Head of caudate nucleus (tissue), 42 donors: ENCODE measurements at regions not wholly inside any gene's neighbourhood (a gene's known extent, or its start where the extent isn't known, plus 50 kb on each side); places are given as distances from the start of the nearest gene placed in this dataset.
A peak's percentile ranks its signal among the peaks of the same experiment; 100 is the strongest.
"Not testable (repeated sequence)": the region's sequence is repeated elsewhere in the genome, so short reads cannot be mapped to it uniquely, and the experiment has no call there.

ENCODE experiments used
- DNase-seq, 42 donors: peaks; one replicate each; pipeline versions ENCODE4 v3.0.0 to v3.0.0-alpha.2; 2020 to 2021; ENCODE audit warnings: mixed read lengths in 7 of 42
- intact Hi-C: fragments of 100-400 bp; cut with DNase I; formaldehyde crosslinking; loops from one replicate; pipeline ENCODE4 v1.15.0; 2022

GRCh38 chr22:49522582-49523373, 304.9 kb downstream of the BRD1 start:
- intact Hi-C loops, result no loop called here

DNA sequence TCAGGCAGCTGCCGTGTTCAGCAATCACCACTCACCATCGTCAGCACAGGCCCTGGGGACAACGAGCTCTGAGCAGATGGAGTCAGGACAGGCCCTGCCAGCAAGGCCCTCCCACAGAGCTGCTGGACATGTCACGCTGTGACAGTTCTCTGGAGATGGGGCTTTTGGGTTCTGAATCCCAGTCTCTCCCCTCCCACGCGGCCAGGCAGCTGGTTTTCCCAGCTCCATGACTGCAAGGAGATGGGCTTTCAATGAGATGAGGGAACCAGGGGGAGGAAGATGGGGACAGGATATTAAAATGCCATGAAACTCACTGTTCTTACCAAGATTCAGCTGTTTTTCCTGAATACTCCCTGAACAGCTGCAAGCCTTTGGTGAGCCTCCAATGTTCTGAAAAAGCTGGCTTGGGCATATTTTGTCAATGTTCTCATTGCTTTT, 305.9 kb downstream of the BRD1 start:
- DNase-seq, result peak in 30 of 42 donors; percentile 16 to 75 (median 34)
- intact Hi-C loops, result no loop called here

More at GRCh38 chr22:49522582-49523373, 304.9 kb downstream of the BRD1 start:
- peak in 2 of 42 donors; percentile 7 to 30 for DNase-seq

GRCh38 chr22:49519117-49519737, 308.4 kb downstream of the BRD1 start:
- DNase-seq, result peak in 2 of 42 donors; percentile 19 to 29
- intact Hi-C loops, result no loop called here

GRCh38 chr22:49518436-49518970, 309.2 kb downstream of the BRD1 start:
- intact Hi-C loops, result no loop called here
- DNase-seq, result peak in 2 of 42 donors; percentile 7 to 23

DNA sequence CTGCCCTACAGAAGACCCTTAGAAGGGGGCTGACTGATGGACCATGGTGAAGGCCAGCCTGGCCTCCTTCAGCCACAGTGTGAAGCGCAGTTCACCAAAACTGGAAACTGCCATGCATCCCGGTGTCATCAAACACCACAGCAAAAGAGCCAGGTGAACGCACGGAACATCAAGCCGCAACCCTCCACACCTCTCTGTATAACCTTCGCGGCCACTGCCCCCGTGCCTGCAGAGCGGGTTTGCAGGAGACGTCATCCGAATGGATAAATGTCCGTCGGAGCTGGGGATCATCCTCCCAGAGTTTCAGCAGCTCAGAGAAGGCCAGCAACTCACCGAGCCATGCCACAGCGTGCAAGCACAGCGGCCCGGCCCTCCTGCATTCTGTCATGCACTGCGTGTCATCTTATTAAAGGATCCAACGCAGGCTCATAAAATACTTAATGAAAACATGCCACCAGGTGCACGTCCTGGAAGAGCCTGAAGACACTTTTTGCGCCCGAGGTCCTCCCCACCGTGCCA, 309.9 kb downstream of the BRD1 start:
- intact Hi-C loops, result no loop called here

DNA sequence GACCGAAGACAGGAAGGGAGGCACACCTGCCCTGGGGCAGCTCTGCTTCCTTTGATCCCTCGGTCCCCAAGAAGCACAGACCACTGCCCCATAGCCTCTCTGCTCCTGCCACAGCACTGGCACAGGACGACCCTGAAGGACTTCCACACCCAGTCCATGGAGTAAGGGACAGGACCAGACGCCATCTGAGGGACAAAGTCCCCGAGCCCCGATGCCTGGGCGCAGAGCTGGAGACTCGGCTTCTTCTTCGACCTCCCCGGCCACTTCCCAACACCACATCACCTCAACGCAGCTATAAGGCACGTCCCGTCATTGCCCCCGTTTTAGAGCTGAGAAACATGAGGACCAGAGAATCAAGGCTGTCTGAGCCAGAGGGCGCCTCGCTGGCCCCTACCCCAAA, 310.5 kb downstream of the BRD1 start:
- intact Hi-C loops, result no loop called here
- DNase-seq, result peak in 2 of 42 donors; percentile 10 to 21

More for the DNA sequence above, 309.9 kb downstream of the BRD1 start:
- peak in 2 of 42 donors; percentile 7 to 24 for DNase-seq

DNA sequence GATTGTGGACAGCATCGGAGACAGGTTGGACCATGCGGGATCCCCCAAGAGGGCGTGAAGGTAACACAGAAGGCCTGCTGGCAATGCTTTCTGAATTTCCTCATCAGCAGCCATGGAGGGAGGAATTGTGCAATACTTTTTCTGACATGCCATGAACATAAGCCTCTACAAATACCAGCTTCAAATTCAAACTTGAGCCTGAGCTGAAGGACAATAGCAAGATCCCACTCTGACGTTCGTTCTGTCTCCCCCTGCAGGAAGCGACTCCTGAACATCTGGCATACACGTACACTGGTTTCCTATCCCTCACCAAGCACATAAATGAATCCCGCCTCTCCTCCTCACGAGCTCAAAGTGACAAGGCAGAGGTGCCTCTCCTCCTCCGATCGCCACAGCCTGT, 312.2 kb downstream of the BRD1 start:
- DNase-seq, result peak in 2 of 42 donors; percentile 6 to 7
- intact Hi-C loops, result no loop called here

DNA sequence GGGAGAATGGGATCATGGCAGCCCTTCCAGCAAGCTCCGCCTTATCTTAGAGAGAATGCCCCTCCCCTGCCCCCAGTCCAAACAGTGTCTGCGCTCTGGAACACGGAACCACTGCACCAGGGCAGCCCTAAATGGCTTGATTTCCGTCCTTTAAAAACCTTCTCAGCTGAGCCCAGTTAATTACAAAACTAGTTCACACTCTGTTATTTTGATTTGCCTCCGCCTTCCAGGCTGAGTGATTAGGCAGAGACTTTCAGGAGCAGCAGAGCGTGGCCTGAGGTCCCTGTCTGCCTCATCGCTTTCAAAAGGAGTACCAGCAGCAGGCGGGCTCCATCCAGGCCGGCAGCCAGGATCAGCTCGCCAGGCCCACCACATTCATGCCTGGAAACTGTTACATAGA, 313.0 kb downstream of the BRD1 start:
- intact Hi-C loops, result no loop called here
- DNase-seq, result peak in 8 of 42 donors; percentile 14 to 62 (median 22)

- intact Hi-C loops, result no loop called here
- peak in 3 of 42 donors; percentile 10 to 22 (median 12) for DNase-seq
Observed at GRCh38 chr22:49514211-49514610, 313.5 kb downstream of the BRD1 start.

DNA sequence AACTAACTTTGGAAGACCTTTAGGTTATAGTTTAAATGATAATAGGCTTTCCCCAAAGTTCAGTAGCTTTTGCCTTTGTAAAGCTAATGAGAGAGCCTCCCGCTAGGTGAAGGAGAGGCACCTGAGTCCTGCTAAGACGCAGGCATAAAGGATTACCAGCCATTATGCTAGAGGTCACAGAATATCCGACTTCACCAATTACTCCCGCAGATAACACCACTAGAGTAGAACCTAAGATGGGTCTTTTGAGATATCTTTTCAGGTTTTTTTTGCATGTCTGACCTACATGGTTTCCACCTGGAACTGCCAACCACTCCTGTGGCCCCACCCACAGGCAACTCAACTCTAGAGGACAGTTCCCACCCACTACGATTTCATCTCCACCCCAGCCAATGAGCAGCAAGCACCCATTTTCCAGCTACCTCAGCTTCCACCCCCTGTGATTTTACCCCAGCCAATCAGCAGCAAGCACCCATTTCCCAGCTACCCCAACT, 314.3 kb downstream of the BRD1 start:
- intact Hi-C loops, result no loop called here
- no peak for DNase-seq

DNA sequence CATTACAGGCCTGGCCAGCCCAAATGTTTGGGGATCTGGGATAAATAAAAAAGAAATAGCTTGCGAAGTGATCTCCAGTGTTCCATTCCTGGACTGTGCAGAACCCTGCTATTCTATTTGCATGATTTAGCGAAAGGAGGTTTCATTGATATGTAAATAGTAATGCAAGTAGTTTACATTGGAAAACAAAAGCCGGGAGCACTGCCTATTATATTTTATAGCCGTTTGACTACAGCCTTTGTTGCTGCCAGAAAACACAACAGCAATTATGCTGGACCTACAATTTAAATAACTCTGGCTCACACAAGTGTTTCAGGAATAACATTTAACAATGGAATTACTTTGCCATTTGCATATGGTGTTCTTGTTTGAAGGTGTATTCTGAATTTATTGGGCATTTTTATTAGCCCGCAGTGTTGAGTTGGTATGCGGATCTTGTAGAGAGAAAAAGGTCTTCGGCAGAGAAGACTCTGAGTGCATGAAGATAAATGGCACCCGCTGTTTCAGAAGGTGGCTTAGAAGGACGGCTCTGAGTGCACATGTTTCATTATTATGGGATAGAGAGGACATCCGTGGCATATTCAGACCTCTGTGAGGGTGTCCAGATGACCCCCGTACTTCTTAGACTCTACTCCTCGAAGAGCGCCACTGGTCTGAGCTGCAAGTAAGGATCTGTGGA, 315.0 kb downstream of the BRD1 start:
- intact Hi-C loops, result no loop called here
- peak in 1 of 42 donors; percentile 2 for DNase-seq

DNA sequence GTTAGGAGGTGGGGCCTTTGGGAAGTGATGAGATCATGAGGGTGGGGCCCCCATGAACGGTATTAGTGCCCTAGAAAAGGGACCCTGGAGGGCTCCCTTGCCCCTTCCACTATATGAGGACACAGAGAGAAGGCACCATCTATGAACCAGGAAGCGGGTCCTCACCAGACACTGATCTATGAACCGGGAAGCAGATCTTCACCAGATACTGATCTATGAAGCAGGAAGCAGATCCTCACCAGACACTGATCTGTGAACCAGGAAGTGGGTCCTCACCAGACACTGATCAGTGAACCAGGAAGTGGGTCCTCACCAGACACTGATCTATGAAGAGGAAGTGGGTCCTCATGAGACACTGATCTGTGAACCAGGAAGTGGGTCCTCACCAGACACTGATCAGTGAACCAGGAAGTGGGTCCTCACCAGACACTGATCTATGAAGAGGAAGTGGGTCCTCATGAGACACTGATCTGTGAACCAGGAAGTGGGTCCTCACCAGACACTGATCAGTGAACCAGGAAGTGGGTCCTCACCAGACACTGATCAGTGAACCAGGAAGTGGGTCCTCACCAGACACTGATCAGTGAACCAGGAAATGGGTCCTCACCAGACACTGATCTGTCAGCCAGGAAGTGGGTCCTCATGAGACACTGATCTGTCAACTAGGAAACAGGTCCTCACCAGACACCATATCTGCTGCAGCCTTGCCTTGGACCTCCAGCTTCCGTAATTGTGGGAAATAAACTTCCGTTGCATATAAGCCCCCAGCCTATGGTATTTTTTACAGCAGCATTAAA, 316.1 kb downstream of the BRD1 start:
- intact Hi-C loops, result not testable (repeated sequence)
- peak in 1 of 42 donors; percentile 7 for DNase-seq

DNA sequence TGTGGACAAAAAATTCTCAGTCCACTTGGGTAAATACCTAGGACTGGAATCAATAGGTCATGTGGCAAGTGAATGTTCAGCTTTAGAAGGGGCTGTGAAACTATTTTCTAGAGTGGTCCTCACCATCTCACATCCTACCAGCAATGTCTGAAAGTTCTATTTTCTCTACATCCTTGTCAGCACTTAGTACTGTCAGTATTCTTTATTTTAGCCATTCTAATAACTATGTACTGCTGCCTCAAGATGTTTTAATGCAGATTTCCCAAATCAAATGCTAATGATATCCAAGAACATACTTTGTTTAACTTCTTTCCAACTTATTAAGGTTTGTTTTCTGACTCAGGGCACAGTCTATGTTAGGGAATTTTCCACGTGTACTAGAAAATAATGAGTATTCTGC, 317.0 kb downstream of the BRD1 start:
- DNase-seq, result no peak
- intact Hi-C loops, result no loop called here

DNA sequence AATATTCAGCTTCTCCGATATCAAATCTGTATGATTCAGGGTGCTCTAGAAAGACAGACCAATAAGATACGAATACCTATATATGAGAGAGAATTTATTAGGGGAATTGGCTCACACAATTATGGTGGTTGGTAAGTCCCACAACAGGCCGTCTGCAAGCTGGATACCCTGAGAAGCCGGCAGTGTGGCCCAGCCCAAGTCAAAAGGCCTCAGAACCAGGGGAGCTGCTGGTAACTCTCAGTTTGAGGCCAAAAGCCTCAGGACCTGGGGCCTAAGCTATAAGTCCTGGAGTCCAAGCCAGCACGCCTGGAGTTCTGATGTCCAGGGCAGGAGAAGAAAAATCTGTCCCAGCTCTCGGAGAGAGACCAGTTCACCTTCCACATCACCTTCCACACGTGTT, 318.7 kb downstream of the BRD1 start:
- intact Hi-C loops, result no loop called here
- peak in 2 of 42 donors; percentile 6 to 13 for DNase-seq

GRCh38 chr22:49508561-49508960, 319.1 kb downstream of the BRD1 start:
- peak in 2 of 42 donors; percentile 1 to 3 for DNase-seq
- intact Hi-C loops, result no loop called here

DNA sequence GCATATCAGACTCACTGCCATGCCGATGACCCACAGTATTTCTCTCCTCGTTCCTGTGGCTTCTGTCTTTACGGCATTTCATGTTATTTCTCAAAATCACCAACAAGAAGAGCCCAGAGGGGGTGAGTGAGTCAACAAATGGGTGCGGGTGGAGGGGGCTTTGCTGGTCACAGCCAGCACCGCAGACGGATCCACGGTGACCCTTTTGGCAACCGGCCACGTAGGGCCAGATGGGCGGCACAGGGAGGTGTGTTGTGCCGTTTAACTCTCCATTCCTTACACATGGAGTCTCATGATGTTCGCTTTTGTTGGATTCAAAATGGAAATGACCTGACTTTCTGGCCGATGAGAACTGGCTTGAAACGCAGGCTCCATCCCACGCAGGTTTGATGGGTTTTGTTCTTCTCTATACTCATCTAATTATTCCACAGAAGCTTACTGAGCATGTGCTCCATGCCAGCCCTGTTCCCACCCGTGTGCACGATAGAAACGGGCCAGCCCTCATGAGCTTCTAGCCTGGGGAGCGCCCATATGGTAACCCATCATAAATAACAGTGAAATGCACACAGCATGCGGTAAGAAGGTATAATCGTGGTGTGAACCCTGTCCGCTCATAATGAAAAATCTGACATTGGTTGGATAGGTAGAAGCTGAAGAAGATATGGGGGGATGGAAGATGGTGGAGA, 319.9 kb downstream of the BRD1 start:
- DNase-seq, result peak in 5 of 42 donors; percentile 2 to 16 (median 5)
- intact Hi-C loops, result no loop called here

DNA sequence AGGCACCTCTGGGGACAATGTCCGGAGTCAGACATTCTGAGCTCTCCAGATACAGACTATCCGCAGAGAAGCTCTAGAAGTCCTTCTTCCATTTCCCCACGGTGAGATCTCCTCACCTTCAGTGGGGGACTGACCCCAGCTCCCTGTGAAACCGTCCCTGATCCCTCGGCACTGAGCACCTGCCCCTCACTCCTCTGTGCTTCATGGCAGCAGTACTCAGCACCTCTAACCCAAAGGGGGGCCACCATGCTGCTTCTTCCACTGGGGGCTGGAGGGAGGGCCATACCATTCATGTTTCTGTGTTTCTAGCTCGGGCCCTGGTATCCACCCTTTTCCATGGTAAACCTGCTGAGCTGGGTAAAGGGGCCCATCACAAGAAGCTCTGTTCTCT, 321.7 kb downstream of the BRD1 start:
- intact Hi-C loops, result no loop called here

More for the DNA sequence above, 321.7 kb downstream of the BRD1 start:
- DNase-seq, result peak in 3 of 42 donors; percentile 1 to 12 (median 4)
